B cell (primary cell): ENCODE measurements at regions not wholly inside any gene's neighbourhood (a gene's known extent, or its start where the extent isn't known, plus 50 kb on each side); places are given as distances from the start of the nearest gene placed in this dataset.

ENCODE experiments used
- ATAC-seq: fragments of 200-7000 bp; cut with Tn5 transposase; one replicate; pipeline ENCODE4 v1.10.0; 2021; ENCODE audit warnings: low read depth, mild to moderate bottlenecking, moderate number of reproducible peaks, moderate library complexity
- CTCF ChIA-PET: fragments of 350-600 bp; sonication (Branson Sonifier 250); formaldehyde crosslinking; loops from one replicate; lab custom pipeline; 2021; ENCODE audit warnings: antibody characterized with exemption, inconsistent platforms; lab: Charles Lee
- POLR2A ChIA-PET: fragments of 350-600 bp; sonication (Branson Sonifier 250); formaldehyde crosslinking; loops from one replicate; lab custom pipeline; 2021; ENCODE audit warnings: antibody characterized with exemption; lab: Charles Lee
- DNase-seq: peaks from one replicate; pipeline ENCODE4 v3.0.0; 2013
- H2AFZ ChIP-seq: 2 replicates; pipeline ENCODE4 v1.6.1; 2012; ENCODE audit warnings: mild to moderate bottlenecking, low read depth, low read length; ENCODE audit not compliant: insufficient read depth, poor library complexity, severe bottlenecking
- H3K27ac ChIP-seq, 2 donors: 1 replicate in 1 of 2; 2 replicates in 1 of 2; pipeline ENCODE4 v1.5.1; 2012 to 2013; ENCODE audit warnings: low read length in 2 of 2, mild to moderate bottlenecking in 2 of 2, moderate library complexity in 1 of 2
- H3K27me3 ChIP-seq, 4 experiments: fragments of 200-600 bp in 1 of 4; sonication (generic) in 1 of 4; replicated peaks in 1 of 4; 1 replicate in 2 of 4; 2 replicates in 2 of 4; pipeline versions ENCODE4 v1.6.1 to v1.7.0; 2013 to 2016; ENCODE audit warnings: low read length in 3 of 4, mild to moderate bottlenecking in 2 of 4, mixed read lengths in 1 of 4, moderate library complexity in 1 of 4; ENCODE audit not compliant: insufficient read depth in 4 of 4, control insufficient read depth in 3 of 4; ENCODE audit errors: control extremely low read depth in 1 of 4
- H3K36me3 ChIP-seq, 2 experiments: replicated peaks in 1 of 2; 1 replicate in 1 of 2; 2 replicates in 1 of 2; pipeline versions ENCODE4 v1.6.1 to v1.7.1; 2013; ENCODE audit warnings: low read length in 1 of 2; ENCODE audit not compliant: insufficient read depth in 2 of 2, control insufficient read depth in 1 of 2; ENCODE audit errors: control extremely low read depth in 1 of 2, extremely low read depth in 1 of 2
- H3K4me1 ChIP-seq, 2 donors: fragments of 200-600 bp in 1 of 2; sonication (generic) in 1 of 2; 1 replicate in 1 of 2; 2 replicates in 1 of 2; pipeline versions ENCODE4 v1.5.1 to v1.6.1; 2013 to 2017; ENCODE audit warnings: low read length in 2 of 2; ENCODE audit not compliant: control insufficient read depth in 2 of 2, insufficient read depth in 2 of 2
- H3K4me2 ChIP-seq: replicated peaks from 2 replicates; pipeline ENCODE3; 2012; ENCODE audit warnings: mild to moderate bottlenecking, low read depth, low read length; ENCODE audit not compliant: poor library complexity, severe bottlenecking
- H3K4me3 ChIP-seq, 5 experiments: fragments of 200-600 bp in 1 of 5; sonication (generic) in 1 of 5; 1 replicate in 3 of 5; 2 replicates in 2 of 5; pipeline versions ENCODE4 v1.5.1 to v1.7.0; 2011 to 2016; ENCODE audit warnings: low read length in 4 of 5, mild to moderate bottlenecking in 4 of 5, low read depth in 2 of 5, control low read depth in 1 of 5, moderate library complexity in 1 of 5; ENCODE audit not compliant: insufficient read depth in 1 of 5; ENCODE audit errors: control extremely low read depth in 1 of 5, extremely low read depth in 1 of 5
- H3K79me2 ChIP-seq: fragments of 200-600 bp; sonication (generic); one replicate; pipeline ENCODE4 v1.6.0; 2016; ENCODE audit warnings: low read length; ENCODE audit not compliant: control insufficient read depth, insufficient read depth
- H3K9ac ChIP-seq: fragments of 200-600 bp; sonication (generic); 2 replicates; pipeline ENCODE4 v1.6.1; 2017; ENCODE audit warnings: mild to moderate bottlenecking, low read length, moderate library complexity
- H3K9me3 ChIP-seq, 3 donors: one replicate each; pipeline versions ENCODE4 v1.6.1 to v1.7.1; 2013; ENCODE audit warnings: low read length in 2 of 3; ENCODE audit not compliant: control insufficient read depth in 2 of 3, insufficient read depth in 1 of 3; ENCODE audit errors: control extremely low read depth in 1 of 3
- H4K20me1 ChIP-seq: 2 replicates; pipeline ENCODE4 v1.6.0; 2012; ENCODE audit warnings: mild to moderate bottlenecking, low read length; ENCODE audit not compliant: insufficient read depth, control insufficient read depth, poor library complexity, severe bottlenecking
- H3K27ac Mint-ChIP-seq: one replicate; pipeline ENCODE4 v1.8.0; 2021; ENCODE audit warnings: mixed read lengths
- H3K27me3 Mint-ChIP-seq: one replicate; pipeline ENCODE4 v1.8.0; 2021; ENCODE audit warnings: mixed read lengths
- H3K4me1 Mint-ChIP-seq: one replicate; pipeline ENCODE4 v1.8.0; 2021; ENCODE audit warnings: mixed read lengths
- H3K4me3 Mint-ChIP-seq: one replicate; pipeline ENCODE4 v1.8.0; 2021; ENCODE audit warnings: mixed read lengths
- H3K9me3 Mint-ChIP-seq: one replicate; pipeline ENCODE4 v1.8.0; 2022; ENCODE audit warnings: mixed read lengths; ENCODE audit not compliant: insufficient read depth
- EZH2 ChIP-seq: IDR thresholded peaks from 2 replicates; pipeline ENCODE4 v1.6.1; 2012; ENCODE audit warnings: borderline replicate concordance, low read depth, mild to moderate bottlenecking, moderate library complexity, low read length; ENCODE audit not compliant: insufficient read depth, poor library complexity, severe bottlenecking
- WGBS: methylation state at CpG from one replicate; pipeline ENCODE4 v1.1.5; 2013; ENCODE audit warnings: missing lambda C conversion rate; ENCODE audit not compliant: insufficient coverage; 5-methylcytosine and 5-hydroxymethylcytosine counted together
- intact Hi-C: fragments of 100-400 bp; cut with micrococcal nuclease; formaldehyde crosslinking; loops from one replicate; pipeline ENCODE4 v1.10.0; 2022
- TF ChIP-seq, protein P1 (sequence below): fragments of 200-600 bp; IDR thresholded peaks from one replicate; pipeline ENCODE4 v1.8.0; 2022; ENCODE audit warnings: antibody characterized with exemption, mild to moderate bottlenecking

DNA sequence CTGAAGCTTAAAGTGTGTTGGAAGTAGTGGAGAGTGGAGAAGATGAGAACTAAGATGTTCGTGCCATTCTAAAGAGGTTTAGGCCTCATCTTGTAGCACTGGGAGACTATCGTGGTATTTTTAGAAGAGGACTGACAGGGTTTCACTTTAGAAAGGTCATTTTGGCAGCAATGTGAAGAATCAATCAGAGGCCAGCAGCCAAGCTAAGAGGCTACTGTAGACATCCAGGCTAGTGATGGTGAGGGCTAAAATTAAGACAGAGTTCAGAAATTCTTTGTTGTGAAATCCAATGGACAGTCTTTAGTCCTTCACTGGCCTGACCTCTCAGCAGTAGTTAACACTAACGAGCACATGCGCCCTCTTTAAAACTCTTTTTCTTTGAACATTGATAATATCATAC is 288.2 kb downstream of the TBL1XR1 start:
- Mint-ChIP-seq H3K27me3 (peaks cover 2% of the 10 kb centered on the region), H3K4me1 (no peaks in the 10 kb centered on the region), H3K4me3 (no peak overlapping the region), H3K9me3 (no peaks in the 10 kb centered on the region), H3K27ac (no peak overlapping the region)
- Histone ChIP-seq H3K79me2 (no peaks in the 10 kb centered on the region), H3K9me3 (no peaks in the 10 kb centered on the region), H3K4me1 (no peaks in the 10 kb centered on the region), H2AFZ (no peak overlapping the region), H3K27me3 (peaks cover 0 to 3% (median 0%) of the 10 kb centered on the region in 4 experiments), H4K20me1 (no peaks in the 10 kb centered on the region), H3K9ac (no peak overlapping the region), H3K36me3 (no peaks in the 10 kb centered on the region), H3K27ac (no peak overlapping the region), H3K4me2 (no peak overlapping the region), H3K4me3 (no peak overlapping the region)
- DNase-seq: no peak
- ChIA-PET CTCF (no interaction called here), POLR2A (no interaction called here)
- no peak for ATAC-seq
- TF ChIP-seq, protein P1, sequence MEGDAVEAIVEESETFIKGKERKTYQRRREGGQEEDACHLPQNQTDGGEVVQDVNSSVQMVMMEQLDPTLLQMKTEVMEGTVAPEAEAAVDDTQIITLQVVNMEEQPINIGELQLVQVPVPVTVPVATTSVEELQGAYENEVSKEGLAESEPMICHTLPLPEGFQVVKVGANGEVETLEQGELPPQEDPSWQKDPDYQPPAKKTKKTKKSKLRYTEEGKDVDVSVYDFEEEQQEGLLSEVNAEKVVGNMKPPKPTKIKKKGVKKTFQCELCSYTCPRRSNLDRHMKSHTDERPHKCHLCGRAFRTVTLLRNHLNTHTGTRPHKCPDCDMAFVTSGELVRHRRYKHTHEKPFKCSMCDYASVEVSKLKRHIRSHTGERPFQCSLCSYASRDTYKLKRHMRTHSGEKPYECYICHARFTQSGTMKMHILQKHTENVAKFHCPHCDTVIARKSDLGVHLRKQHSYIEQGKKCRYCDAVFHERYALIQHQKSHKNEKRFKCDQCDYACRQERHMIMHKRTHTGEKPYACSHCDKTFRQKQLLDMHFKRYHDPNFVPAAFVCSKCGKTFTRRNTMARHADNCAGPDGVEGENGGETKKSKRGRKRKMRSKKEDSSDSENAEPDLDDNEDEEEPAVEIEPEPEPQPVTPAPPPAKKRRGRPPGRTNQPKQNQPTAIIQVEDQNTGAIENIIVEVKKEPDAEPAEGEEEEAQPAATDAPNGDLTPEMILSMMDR: no peak
- no peak for TF ChIP-seq EZH2
- intact Hi-C loops: no loop called here
- 88% methylated on average over 4 of the region's 4 CpGs for WGBS

DNA sequence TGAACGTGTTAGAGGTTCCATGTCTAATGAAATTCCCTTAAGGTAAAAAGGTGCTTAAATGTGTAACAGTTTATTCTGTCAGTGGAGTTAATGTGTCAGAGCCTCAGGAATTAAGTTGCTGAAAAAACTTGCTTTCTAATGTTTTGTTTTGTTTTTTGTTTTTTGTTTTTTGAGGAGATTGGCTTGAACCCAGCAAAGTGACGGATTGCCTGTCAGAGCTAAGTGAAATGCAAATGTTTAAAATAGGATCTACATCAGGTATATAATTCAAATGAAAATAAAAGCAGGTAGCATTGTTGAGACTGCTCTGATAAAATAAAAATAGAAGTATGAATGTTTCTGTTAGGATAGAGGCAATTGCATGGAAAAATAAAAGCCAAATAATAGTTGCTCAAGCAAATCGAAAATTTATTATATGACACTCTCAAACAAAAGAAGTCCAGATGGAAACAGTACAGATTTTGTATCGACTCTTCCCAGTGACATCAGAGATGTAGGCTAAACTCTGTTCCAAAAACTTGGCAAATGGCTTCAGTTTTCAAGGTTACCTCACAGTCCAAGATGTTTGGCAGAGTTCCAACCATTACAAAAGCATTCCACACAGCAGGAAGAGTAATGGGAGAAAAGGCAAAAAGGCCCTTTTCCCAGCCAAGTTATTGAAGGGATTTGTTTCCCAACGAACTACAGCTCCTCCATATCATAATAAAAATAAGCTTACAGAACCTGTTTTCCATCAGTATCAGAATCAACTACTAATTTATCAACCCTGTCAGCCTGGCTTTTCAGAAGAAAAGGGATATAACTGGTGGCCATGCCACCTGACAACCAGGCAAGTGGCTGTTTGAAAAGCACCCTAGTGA is 291.0 kb downstream of the TBL1XR1 start:
- Histone ChIP-seq H3K4me2 (no peak overlapping the region), H3K27ac (no peak overlapping the region), H3K9ac (no peak overlapping the region), H3K79me2 (no peaks in the 10 kb centered on the region), H3K4me3 (no peak overlapping the region), H3K36me3 (no peaks in the 10 kb centered on the region), H3K4me1 (no peaks in the 10 kb centered on the region), H3K27me3 (peaks cover 0 to 3% (median 0%) of the 10 kb centered on the region in 4 experiments), H4K20me1 (no peaks in the 10 kb centered on the region), H3K9me3 (no peaks in the 10 kb centered on the region), H2AFZ (no peak overlapping the region)
- Mint-ChIP-seq H3K9me3 (no peaks in the 10 kb centered on the region), H3K4me1 (no peaks in the 10 kb centered on the region), H3K27ac (no peak overlapping the region), H3K27me3 (peaks cover 6% of the 10 kb centered on the region), H3K4me3 (no peak overlapping the region)
- CTCF ChIA-PET: no interaction called here
- ATAC-seq (no peak), DNase-seq (no peak)
- intact Hi-C loops: no loop called here
- TF ChIP-seq EZH2: no peak
- TF ChIP-seq, protein P1: no peak
- POLR2A ChIA-PET: no interaction called here
- WGBS: 69% methylated on average over 3 of the region's 5 CpGs
